ENCODE measurements at regions not wholly inside any gene's neighbourhood (a gene's known extent, or its start where the extent isn't known, plus 50 kb on each side); places are given as distances from the start of the nearest gene placed in this dataset.
"Not testable (repeated sequence)": the region's sequence is repeated elsewhere in the genome, so short reads cannot be mapped to it uniquely, and the experiment has no call there.

GRCh38 chr6:21871831-21872230 is 278.3 kb downstream of the SOX4 start:
- no peak overlapping the region for H3K4me3 ChIP-seq (ENCODE audit: low read depth, low read length)
- TF ChIP-seq, protein P1, sequence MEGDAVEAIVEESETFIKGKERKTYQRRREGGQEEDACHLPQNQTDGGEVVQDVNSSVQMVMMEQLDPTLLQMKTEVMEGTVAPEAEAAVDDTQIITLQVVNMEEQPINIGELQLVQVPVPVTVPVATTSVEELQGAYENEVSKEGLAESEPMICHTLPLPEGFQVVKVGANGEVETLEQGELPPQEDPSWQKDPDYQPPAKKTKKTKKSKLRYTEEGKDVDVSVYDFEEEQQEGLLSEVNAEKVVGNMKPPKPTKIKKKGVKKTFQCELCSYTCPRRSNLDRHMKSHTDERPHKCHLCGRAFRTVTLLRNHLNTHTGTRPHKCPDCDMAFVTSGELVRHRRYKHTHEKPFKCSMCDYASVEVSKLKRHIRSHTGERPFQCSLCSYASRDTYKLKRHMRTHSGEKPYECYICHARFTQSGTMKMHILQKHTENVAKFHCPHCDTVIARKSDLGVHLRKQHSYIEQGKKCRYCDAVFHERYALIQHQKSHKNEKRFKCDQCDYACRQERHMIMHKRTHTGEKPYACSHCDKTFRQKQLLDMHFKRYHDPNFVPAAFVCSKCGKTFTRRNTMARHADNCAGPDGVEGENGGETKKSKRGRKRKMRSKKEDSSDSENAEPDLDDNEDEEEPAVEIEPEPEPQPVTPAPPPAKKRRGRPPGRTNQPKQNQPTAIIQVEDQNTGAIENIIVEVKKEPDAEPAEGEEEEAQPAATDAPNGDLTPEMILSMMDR (IDR thresholded peaks at IDR 0.05; ENCODE audit: insufficient read depth, low read length), result no peak
- no peak for DNase-seq (ENCODE audit: low read depth)

GRCh38 chr6:21872749-21873148 is 279.2 kb downstream of the SOX4 start:
- TF ChIP-seq, protein P1 (IDR thresholded peaks at IDR 0.05; ENCODE audit: insufficient read depth, low read length), result no peak
- no peak for DNase-seq (ENCODE audit: low read depth)
- H3K4me3 ChIP-seq (ENCODE audit: low read depth, low read length), result no peak overlapping the region

GRCh38 chr6:21873562-21873961 is 280.0 kb downstream of the SOX4 start:
- TF ChIP-seq, protein P1 (IDR thresholded peaks at IDR 0.05; ENCODE audit: insufficient read depth, low read length), result no peak
- DNase-seq (ENCODE audit: low read depth), result peak; percentile 97
- peak overlapping the region; percentile 28 for H3K4me3 ChIP-seq (ENCODE audit: low read depth, low read length)

- TF ChIP-seq, protein P1 (IDR thresholded peaks at IDR 0.05; ENCODE audit: insufficient read depth, low read length), result no peak
- no peak overlapping the region for H3K4me3 ChIP-seq (ENCODE audit: low read depth, low read length)
- no peak for DNase-seq (ENCODE audit: low read depth)
These were observed 280.8 kb downstream of the SOX4 start for GRCh38 chr6:21874372-21874771.

DNA sequence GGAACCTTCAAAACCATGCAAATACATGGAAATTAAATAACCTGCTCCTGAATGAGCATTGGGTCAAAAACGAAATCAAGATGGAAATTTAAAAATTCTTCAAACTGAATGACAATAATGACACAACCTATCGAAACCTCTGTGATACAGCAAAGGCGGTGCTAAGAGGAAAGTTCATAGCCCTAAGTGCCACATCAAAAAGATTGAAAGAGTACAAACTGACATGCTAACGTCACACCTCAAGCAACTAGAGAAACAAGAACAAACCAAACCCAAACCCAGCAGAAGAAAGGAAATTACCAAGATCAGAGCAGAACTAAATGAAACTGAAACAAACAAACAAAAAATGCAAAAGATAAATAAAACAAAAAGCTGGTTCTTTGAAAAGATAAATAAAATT is 283.5 kb downstream of the SOX4 start:
- not testable (repeated sequence) for H3K4me3 ChIP-seq (ENCODE audit: low read depth, low read length); DNase-seq (ENCODE audit: low read depth)

DNA sequence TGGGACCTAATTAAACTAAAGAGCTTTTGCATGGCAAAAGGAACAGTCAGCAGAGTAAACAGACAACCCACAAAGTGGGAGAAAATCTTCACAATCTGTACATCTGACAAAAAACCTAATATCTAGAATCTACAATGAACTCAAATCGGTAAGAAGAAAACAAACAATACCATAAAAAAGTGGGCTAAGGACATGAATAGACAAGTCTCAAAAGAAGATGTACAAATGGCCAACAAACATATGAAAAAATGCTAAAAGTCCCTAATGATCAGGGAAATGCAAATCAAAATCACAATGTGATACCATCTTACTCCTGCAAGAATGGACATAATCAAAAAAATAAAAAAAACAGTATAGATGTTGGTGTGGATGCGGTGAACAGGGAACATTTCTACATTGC is 286.7 kb downstream of the SOX4 start:
- not testable (repeated sequence) for H3K4me3 ChIP-seq (ENCODE audit: low read depth, low read length); DNase-seq (ENCODE audit: low read depth)

GRCh38 chr6:21881969-21882465 is 288.5 kb downstream of the SOX4 start:
- TF ChIP-seq, protein P1 (IDR thresholded peaks at IDR 0.05; ENCODE audit: insufficient read depth, low read length), result no peak
- DNase-seq (ENCODE audit: low read depth), result no peak
- no peak overlapping the region for H3K4me3 ChIP-seq (ENCODE audit: low read depth, low read length)

- TF ChIP-seq, protein P1 (IDR thresholded peaks at IDR 0.05; ENCODE audit: insufficient read depth, low read length), result no peak
- H3K4me3 ChIP-seq (ENCODE audit: low read depth, low read length), result no peak overlapping the region
- no peak for DNase-seq (ENCODE audit: low read depth)
These were observed 290.2 kb downstream of the SOX4 start for GRCh38 chr6:21883595-21884328.
